ENCODE measurements at regions not wholly inside any gene's neighbourhood (a gene's known extent, or its start where the extent isn't known, plus 50 kb on each side); places are given as distances from the start of the nearest gene placed in this dataset.

DNA sequence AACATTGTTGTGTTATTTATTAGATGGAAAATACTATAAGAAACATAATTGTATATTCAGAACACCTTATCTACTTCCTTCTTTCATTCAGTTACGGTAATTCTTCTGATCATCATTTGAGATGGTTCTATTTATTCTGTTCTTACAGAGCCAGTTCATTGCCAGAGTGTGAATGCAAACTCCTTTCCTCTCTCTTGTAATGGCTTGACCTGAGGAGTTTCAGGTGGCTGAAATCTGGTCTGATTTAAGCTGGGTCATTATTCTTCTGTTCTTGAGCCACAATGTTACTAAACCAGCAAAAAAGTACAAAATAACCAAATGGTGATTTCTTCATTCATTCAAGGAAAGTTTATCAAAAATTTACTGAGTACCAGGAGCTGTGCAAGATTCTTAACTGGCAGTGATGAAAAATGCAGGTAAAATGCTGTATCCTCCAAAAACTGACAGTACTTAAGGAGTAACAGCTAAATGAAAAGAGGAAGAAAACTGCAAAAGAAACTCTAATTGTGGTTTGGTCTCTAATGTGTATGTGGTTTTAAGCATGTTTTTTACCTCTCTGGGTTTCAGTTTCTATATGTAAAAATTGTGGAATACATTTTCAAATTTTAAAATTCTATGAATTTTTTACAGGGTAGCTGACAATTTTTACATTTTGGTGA is 182.4 kb upstream of the UFM1 start:
- no peak for TF ChIP-seq ESRRG (CRISPR knock-in tag; IDR thresholded peaks at IDR 0.05)
- TF ChIP-seq BACH2 (CRISPR knock-in tag; IDR thresholded peaks at IDR 0.05; ENCODE audit: borderline replicate concordance) = no peak
- TF ChIP-seq CSDC2 (CRISPR knock-in tag; IDR thresholded peaks at IDR 0.05) = no peak
- TF ChIP-seq PPARA (CRISPR knock-in tag; IDR thresholded peaks at IDR 0.05; ENCODE audit: borderline replicate concordance) = no peak
- no peak for ATAC-seq

DNA sequence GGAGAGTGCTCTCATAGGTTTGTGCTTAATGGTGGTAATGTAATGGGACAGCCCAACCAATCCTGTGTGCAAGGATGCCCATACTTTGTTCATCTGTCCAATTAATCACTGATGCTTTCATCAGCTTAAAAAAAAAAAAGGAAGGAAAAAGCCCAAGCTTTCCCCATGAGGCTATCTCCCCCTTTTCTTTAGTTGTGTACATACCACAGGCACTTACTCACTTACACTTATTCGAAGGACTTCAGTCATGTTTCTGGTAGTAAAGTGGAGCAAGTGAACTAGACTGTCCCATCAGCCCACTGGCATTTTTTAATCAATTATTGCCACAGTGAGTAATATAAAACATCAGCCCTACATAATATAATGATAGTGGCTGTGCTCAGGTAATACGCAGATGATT is 183.5 kb upstream of the UFM1 start:
- ATAC-seq = no peak
- TF ChIP-seq, protein P1, sequence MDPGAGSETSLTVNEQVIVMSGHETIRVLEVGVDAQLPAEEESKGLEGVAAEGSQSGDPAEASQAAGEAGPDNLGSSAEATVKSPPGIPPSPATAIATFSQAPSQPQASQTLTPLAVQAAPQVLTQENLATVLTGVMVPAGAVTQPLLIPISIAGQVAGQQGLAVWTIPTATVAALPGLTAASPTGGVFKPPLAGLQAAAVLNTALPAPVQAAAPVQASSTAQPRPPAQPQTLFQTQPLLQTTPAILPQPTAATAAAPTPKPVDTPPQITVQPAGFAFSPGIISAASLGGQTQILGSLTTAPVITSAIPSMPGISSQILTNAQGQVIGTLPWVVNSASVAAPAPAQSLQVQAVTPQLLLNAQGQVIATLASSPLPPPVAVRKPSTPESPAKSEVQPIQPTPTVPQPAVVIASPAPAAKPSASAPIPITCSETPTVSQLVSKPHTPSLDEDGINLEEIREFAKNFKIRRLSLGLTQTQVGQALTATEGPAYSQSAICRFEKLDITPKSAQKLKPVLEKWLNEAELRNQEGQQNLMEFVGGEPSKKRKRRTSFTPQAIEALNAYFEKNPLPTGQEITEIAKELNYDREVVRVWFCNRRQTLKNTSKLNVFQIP (CRISPR knock-in tag; IDR thresholded peaks at IDR 0.05; ENCODE audit: borderline replicate concordance, low read depth) = no peak
- TF ChIP-seq, protein P2, sequence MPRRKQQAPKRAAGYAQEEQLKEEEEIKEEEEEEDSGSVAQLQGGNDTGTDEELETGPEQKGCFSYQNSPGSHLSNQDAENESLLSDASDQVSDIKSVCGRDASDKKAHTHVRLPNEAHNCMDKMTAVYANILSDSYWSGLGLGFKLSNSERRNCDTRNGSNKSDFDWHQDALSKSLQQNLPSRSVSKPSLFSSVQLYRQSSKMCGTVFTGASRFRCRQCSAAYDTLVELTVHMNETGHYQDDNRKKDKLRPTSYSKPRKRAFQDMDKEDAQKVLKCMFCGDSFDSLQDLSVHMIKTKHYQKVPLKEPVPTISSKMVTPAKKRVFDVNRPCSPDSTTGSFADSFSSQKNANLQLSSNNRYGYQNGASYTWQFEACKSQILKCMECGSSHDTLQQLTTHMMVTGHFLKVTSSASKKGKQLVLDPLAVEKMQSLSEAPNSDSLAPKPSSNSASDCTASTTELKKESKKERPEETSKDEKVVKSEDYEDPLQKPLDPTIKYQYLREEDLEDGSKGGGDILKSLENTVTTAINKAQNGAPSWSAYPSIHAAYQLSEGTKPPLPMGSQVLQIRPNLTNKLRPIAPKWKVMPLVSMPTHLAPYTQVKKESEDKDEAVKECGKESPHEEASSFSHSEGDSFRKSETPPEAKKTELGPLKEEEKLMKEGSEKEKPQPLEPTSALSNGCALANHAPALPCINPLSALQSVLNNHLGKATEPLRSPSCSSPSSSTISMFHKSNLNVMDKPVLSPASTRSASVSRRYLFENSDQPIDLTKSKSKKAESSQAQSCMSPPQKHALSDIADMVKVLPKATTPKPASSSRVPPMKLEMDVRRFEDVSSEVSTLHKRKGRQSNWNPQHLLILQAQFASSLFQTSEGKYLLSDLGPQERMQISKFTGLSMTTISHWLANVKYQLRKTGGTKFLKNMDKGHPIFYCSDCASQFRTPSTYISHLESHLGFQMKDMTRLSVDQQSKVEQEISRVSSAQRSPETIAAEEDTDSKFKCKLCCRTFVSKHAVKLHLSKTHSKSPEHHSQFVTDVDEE (CRISPR knock-in tag; IDR thresholded peaks at IDR 0.05) = no peak
- TF ChIP-seq BACH2 (CRISPR knock-in tag; IDR thresholded peaks at IDR 0.05; ENCODE audit: borderline replicate concordance) (no peak), RARB (CRISPR knock-in tag; IDR thresholded peaks at IDR 0.05) (no peak), ZFP30 (CRISPR knock-in tag; IDR thresholded peaks at IDR 0.05) (no peak), ZC3H10 (CRISPR knock-in tag; IDR thresholded peaks at IDR 0.05) (no peak), PPARA (CRISPR knock-in tag; IDR thresholded peaks at IDR 0.05; ENCODE audit: borderline replicate concordance) (no peak)
- TF ChIP-seq, protein P3, sequence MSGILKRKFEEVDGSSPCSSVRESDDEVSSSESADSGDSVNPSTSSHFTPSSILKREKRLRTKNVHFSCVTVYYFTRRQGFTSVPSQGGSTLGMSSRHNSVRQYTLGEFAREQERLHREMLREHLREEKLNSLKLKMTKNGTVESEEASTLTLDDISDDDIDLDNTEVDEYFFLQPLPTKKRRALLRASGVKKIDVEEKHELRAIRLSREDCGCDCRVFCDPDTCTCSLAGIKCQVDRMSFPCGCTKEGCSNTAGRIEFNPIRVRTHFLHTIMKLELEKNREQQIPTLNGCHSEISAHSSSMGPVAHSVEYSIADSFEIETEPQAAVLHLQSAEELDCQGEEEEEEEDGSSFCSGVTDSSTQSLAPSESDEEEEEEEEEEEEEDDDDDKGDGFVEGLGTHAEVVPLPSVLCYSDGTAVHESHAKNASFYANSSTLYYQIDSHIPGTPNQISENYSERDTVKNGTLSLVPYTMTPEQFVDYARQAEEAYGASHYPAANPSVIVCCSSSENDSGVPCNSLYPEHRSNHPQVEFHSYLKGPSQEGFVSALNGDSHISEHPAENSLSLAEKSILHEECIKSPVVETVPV (CRISPR knock-in tag; IDR thresholded peaks at IDR 0.05) = no peak
- TF ChIP-seq, protein P4, sequence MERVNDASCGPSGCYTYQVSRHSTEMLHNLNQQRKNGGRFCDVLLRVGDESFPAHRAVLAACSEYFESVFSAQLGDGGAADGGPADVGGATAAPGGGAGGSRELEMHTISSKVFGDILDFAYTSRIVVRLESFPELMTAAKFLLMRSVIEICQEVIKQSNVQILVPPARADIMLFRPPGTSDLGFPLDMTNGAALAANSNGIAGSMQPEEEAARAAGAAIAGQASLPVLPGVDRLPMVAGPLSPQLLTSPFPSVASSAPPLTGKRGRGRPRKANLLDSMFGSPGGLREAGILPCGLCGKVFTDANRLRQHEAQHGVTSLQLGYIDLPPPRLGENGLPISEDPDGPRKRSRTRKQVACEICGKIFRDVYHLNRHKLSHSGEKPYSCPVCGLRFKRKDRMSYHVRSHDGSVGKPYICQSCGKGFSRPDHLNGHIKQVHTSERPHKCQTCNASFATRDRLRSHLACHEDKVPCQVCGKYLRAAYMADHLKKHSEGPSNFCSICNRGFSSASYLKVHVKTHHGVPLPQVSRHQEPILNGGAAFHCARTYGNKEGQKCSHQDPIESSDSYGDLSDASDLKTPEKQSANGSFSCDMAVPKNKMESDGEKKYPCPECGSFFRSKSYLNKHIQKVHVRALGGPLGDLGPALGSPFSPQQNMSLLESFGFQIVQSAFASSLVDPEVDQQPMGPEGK (CRISPR knock-in tag; IDR thresholded peaks at IDR 0.05; ENCODE audit: borderline replicate concordance) = no peak

DNA sequence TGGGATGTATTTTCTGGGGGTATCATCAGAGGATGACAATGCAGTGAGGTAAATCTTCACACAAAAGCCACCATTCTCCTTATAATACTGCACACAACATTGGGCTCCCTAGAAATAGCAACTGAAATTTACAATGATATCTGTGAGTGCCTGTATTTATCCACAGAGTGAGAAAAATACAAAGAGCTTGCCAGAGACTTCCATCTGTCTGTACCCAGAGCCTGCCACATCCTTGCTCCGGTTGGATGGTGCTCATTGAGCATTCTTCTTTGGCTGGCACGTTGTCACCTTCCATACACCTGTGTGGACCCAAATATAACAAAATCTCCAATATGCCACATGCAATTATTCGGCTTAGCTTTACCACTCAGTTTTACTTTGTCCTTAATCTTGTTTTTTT is 189.5 kb upstream of the UFM1 start:
- TF ChIP-seq RARB (CRISPR knock-in tag; IDR thresholded peaks at IDR 0.05) = no peak
- TF ChIP-seq GLIS3 (CRISPR knock-in tag; IDR thresholded peaks at IDR 0.05) = no peak

DNA sequence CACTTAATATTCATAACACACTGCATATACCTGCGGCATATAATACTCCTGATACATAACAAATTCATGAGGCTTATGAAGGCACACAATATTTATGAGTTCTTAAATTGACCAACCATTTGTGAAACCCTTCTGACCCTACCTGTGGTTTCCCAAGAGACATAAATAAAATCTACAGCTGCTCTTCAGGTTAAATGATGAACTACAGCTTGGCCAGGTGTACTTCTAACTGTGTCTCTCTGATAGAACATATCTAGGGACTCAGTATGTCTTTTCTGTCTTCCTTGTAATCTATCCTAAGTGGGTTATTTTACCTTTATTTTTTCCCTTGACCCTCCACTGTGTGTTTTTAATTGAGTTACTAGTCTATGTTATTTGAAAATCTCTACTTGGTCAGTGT is 189.9 kb upstream of the UFM1 start:
- TF ChIP-seq BACH2 (CRISPR knock-in tag; IDR thresholded peaks at IDR 0.05; ENCODE audit: borderline replicate concordance) (no peak), OSR1 (CRISPR knock-in tag; IDR thresholded peaks at IDR 0.05) (no peak), TCF4 (CRISPR knock-in tag; IDR thresholded peaks at IDR 0.05; ENCODE audit: borderline replicate concordance) (no peak), PPARA (CRISPR knock-in tag; IDR thresholded peaks at IDR 0.05; ENCODE audit: borderline replicate concordance) (no peak), ZNF565 (CRISPR knock-in tag; conservative IDR thresholded peaks at IDR 0.05; ENCODE audit: low read depth) (no peak), ZNF8 (CRISPR knock-in tag; IDR thresholded peaks at IDR 0.05) (no peak)
- no peak for ATAC-seq

More for the DNA sequence above, 189.5 kb upstream of the UFM1 start:
- no peak for ATAC-seq

DNA sequence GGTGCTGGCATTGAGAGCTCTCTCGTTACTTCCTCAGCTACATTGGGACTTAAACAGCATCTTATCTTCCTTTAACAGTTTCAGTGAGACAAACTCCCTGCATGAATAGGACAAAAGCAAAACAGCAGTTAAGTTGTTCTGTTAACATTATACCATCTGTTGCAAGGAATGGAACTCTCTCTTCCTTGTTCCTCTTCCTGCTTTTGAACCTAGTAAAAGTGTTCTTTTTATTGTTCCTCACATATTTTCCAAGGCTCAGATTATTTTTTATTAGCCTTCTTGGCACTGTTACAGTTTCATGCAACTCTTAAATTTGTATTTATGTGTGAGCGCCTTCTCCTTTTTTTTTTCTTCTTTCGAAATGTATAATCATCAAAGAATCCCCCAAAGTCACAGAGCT is 202.6 kb upstream of the UFM1 start:
- ATAC-seq = no peak
- TF ChIP-seq, protein P3 (CRISPR knock-in tag; IDR thresholded peaks at IDR 0.05) = no peak
- no peak for TF ChIP-seq TCF4 (CRISPR knock-in tag; IDR thresholded peaks at IDR 0.05; ENCODE audit: borderline replicate concordance)
- TF ChIP-seq SNAI2 (CRISPR knock-in tag; IDR thresholded peaks at IDR 0.05) = no peak
- no peak for TF ChIP-seq ZFP30 (CRISPR knock-in tag; IDR thresholded peaks at IDR 0.05)
- no peak for TF ChIP-seq RARB (CRISPR knock-in tag; IDR thresholded peaks at IDR 0.05)
- no peak for TF ChIP-seq ZC3H10 (CRISPR knock-in tag; IDR thresholded peaks at IDR 0.05)
- no peak for TF ChIP-seq ZNF8 (CRISPR knock-in tag; IDR thresholded peaks at IDR 0.05)
- TF ChIP-seq ZNF565 (CRISPR knock-in tag; conservative IDR thresholded peaks at IDR 0.05; ENCODE audit: low read depth) = no peak
- TF ChIP-seq, protein P1 (CRISPR knock-in tag; IDR thresholded peaks at IDR 0.05; ENCODE audit: borderline replicate concordance, low read depth) = no peak
- TF ChIP-seq CSDC2 (CRISPR knock-in tag; IDR thresholded peaks at IDR 0.05) = no peak
- TF ChIP-seq OSR1 (CRISPR knock-in tag; IDR thresholded peaks at IDR 0.05) = no peak
- TF ChIP-seq, protein P4 (CRISPR knock-in tag; IDR thresholded peaks at IDR 0.05; ENCODE audit: borderline replicate concordance) = no peak
- TF ChIP-seq BACH2 (CRISPR knock-in tag; IDR thresholded peaks at IDR 0.05; ENCODE audit: borderline replicate concordance) = no peak
- no peak for TF ChIP-seq ARNTL (CRISPR knock-in tag; IDR thresholded peaks at IDR 0.05; ENCODE audit: borderline replicate concordance, low read depth)
